MM.1S (cell line): ENCODE measurements at regions not wholly inside any gene's neighbourhood (a gene's known extent, or its start where the extent isn't known, plus 50 kb on each side); places are given as distances from the start of the nearest gene placed in this dataset.

Source experiments
- DNase-seq: peaks from one replicate; pipeline ENCODE4 v3.0.0-alpha.2; 2015
- H2AFZ ChIP-seq: fragments of 300-600 bp; sonication (generic); 2 replicates; pipeline ENCODE4 v1.6.0; 2016; ENCODE audit warnings: antibody characterized with exemption, low read length
- H3F3A ChIP-seq: fragments of 300-600 bp; sonication (generic); 2 replicates; pipeline ENCODE4 v1.6.1; 2016; ENCODE audit warnings: mild to moderate bottlenecking, antibody characterized with exemption, low read length, moderate library complexity, mixed read lengths; ENCODE audit not compliant: insufficient read depth
- H3K27ac ChIP-seq: fragments of 300-600 bp; sonication (generic); 2 replicates; pipeline ENCODE4 v1.5.1; 2016; ENCODE audit warnings: mild to moderate bottlenecking, low read length
- H3K27me3 ChIP-seq: fragments of 300-600 bp; sonication (generic); replicated peaks from 2 replicates; pipeline ENCODE4 v1.6.0; 2016; ENCODE audit warnings: low read length; ENCODE audit not compliant: insufficient read depth
- H3K36me3 ChIP-seq: fragments of 300-600 bp; sonication (generic); replicated peaks from 2 replicates; pipeline ENCODE4 v1.6.1; 2016; ENCODE audit warnings: mild to moderate bottlenecking, low read length, mixed read lengths; ENCODE audit not compliant: insufficient read depth
- H3K4me1 ChIP-seq: fragments of 300-600 bp; sonication (generic); 2 replicates; pipeline ENCODE4 v1.6.1; 2016; ENCODE audit warnings: low read length, mixed read lengths
- H3K4me2 ChIP-seq: fragments of 300-600 bp; sonication (generic); 2 replicates; pipeline ENCODE4 v1.6.0; 2016; ENCODE audit warnings: low read depth, low read length
- H3K4me3 ChIP-seq: fragments of 300-600 bp; sonication (generic); 2 replicates; pipeline ENCODE4 v1.5.1; 2016; ENCODE audit warnings: low read length, mixed read lengths
- H3K79me2 ChIP-seq: fragments of 300-600 bp; sonication (generic); 2 replicates; pipeline ENCODE4 v1.6.1; 2016; ENCODE audit warnings: mixed run types, low read length, mixed read lengths
- H3K9ac ChIP-seq: fragments of 300-600 bp; sonication (generic); 2 replicates; pipeline ENCODE4 v1.6.1; 2016; ENCODE audit warnings: low read length, mixed read lengths
- H3K9me2 ChIP-seq: fragments of 300-600 bp; sonication (generic); replicated peaks from 2 replicates; pipeline ENCODE4 v1.6.1; 2016; ENCODE audit warnings: mild to moderate bottlenecking, low read length, mixed read lengths; ENCODE audit not compliant: insufficient read depth
- H3K9me3 ChIP-seq: fragments of 300-600 bp; sonication (generic); replicated peaks from 2 replicates; pipeline ENCODE4 v1.6.1; 2016; ENCODE audit warnings: mild to moderate bottlenecking, low read length, mixed read lengths; ENCODE audit not compliant: insufficient read depth
- H4K20me1 ChIP-seq: fragments of 300-600 bp; sonication (generic); 2 replicates; pipeline ENCODE4 v1.6.1; 2016; ENCODE audit warnings: mild to moderate bottlenecking, low read length, moderate library complexity, mixed read lengths; ENCODE audit not compliant: insufficient read depth
- CTCF ChIP-seq: fragments of 300-600 bp; sonication (generic); IDR thresholded peaks from 2 replicates; pipeline ENCODE4 v1.5.1; 2016; ENCODE audit warnings: antibody characterized with exemption, low read length, mixed read lengths
- EZH2 ChIP-seq: fragments of 300-600 bp; sonication (generic); optimal IDR thresholded peaks from 2 replicates; pipeline ENCODE3; 2017; ENCODE audit warnings: low read depth, mild to moderate bottlenecking, antibody characterized with exemption, low read length, mixed read lengths
- EZH2phosphoT487 ChIP-seq: fragments of 300-600 bp; sonication (generic); IDR thresholded peaks from 2 replicates; pipeline ENCODE4 v1.6.1; 2018; ENCODE audit warnings: antibody characterized with exemption, low read length

- H3K36me3 ChIP-seq = no peaks in the 10 kb centered on the region
- no peaks in the 10 kb centered on the region for H4K20me1 ChIP-seq
- TF ChIP-seq CTCF = no peak
- TF ChIP-seq EZH2 = no peak
- no peak for TF ChIP-seq EZH2phosphoT487
- H3K4me3 ChIP-seq = no peak overlapping the region
- peaks cover 16% of the 10 kb centered on the region; the same call in 1 of the 2 replicates for H3K4me1 ChIP-seq
- no peaks in the 10 kb centered on the region for H3K9me3 ChIP-seq
- H3K79me2 ChIP-seq = no peaks in the 10 kb centered on the region
- H2AFZ ChIP-seq = no peak overlapping the region
- H3K27me3 ChIP-seq = no peaks in the 10 kb centered on the region
- H3F3A ChIP-seq = no peaks in the 10 kb centered on the region; the same call in 1 of the 2 replicates
- no peaks in the 10 kb centered on the region for H3K9me2 ChIP-seq
- H3K4me2 ChIP-seq = peak overlapping the region; percentile 40; the same call in 1 of the 2 replicates
- peak; percentile 52 for DNase-seq
- H3K9ac ChIP-seq = no peak overlapping the region
- no peak overlapping the region for H3K27ac ChIP-seq
Measured at GRCh38 chr9:118987167-118987566, 382.1 kb downstream of the BRINP1 start.

DNA sequence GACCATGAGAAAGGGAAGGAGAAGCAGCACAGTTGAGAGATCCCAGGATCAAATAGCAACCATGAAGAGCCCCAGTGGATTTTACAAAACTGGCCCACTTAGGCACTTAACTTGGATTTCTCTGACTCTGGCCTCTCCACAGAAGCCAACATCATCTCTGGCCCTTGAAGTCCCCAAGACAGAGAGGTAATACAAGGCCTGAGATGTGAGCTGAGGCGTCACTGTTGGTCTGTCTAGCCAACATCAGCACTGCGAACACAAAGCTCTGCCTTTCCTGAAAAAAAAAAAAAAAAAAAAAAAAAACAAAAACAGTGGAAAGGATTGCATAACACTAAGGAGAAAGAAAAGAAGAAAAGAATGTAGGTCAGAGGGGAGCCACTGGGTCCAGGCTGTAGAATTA lies 378.3 kb downstream of the BRINP1 start:
- H3K36me3 ChIP-seq = no peaks in the 10 kb centered on the region
- H3K4me1 ChIP-seq = peaks cover 16% of the 10 kb centered on the region; the same call in 1 of the 2 replicates
- no peak overlapping the region for H3K9ac ChIP-seq
- H2AFZ ChIP-seq = no peak overlapping the region
- no peaks in the 10 kb centered on the region; the same call in 1 of the 2 replicates for H3F3A ChIP-seq
- no peaks in the 10 kb centered on the region for H3K9me2 ChIP-seq
- no peaks in the 10 kb centered on the region for H4K20me1 ChIP-seq
- H3K79me2 ChIP-seq = no peaks in the 10 kb centered on the region
- TF ChIP-seq EZH2 (no peak), EZH2phosphoT487 (no peak), CTCF (no peak)
- DNase-seq = no peak
- H3K27ac ChIP-seq = no peak overlapping the region
- H3K4me3 ChIP-seq = no peak overlapping the region
- no peaks in the 10 kb centered on the region for H3K9me3 ChIP-seq
- no peak overlapping the region for H3K4me2 ChIP-seq
- no peaks in the 10 kb centered on the region for H3K27me3 ChIP-seq

DNA sequence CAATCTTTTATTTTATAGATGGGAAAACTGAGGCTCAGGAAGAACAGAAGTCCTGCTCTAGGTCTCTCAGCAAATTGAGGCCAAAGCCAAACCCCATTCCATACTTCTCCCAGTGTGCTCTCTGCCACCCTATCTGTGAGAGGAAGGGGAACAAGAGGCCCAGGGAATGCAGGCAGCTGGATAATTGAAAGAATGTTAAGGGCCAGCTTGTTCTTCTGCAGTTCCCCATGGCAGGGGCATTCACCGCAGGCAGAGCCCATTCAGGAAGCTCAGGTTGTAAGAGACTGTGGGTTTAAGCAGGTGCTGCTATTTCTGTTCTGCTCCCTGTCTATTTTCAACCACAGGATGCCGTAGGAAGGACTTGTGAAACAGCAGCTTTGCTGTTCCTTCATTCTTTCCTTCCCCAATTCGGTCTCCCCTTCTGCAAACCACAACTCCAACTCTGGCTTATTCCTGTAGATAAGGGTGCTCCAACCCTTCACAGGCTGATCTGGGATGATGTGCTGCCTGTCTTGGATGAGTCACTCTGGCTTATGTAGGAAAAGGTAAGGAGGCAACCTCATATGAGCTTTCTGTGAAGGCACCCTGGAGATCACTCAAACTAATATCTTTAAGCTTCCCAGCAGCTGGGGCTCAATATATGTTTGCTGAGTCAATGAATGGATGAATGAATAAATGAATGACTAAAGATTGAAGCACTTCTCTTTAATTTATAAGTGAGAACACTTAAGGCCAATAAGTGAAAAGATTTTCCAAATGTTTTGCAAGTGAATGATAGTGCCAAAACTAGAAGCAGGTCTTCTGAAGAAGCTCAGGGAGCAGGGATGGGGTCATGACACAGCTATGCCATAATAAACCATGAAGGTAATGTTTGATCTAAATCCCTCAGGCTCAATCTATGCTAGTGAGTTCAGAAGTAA lies 377.6 kb downstream of the BRINP1 start:
- TF ChIP-seq EZH2 (no peak), EZH2phosphoT487 (no peak), CTCF (no peak)
- Histone ChIP-seq H3F3A (no peaks in the 10 kb centered on the region; the same call in 1 of the 2 replicates), H3K9me2 (no peaks in the 10 kb centered on the region)

More for the DNA sequence above, 377.6 kb downstream of the BRINP1 start:
- H3K79me2 ChIP-seq = no peaks in the 10 kb centered on the region
- no peak overlapping the region for H2AFZ ChIP-seq
- H3K4me2 ChIP-seq = no peak overlapping the region
- H3K4me1 ChIP-seq = peaks cover 15% of the 10 kb centered on the region; the same call in 1 of the 2 replicates
- H3K9ac ChIP-seq = no peak overlapping the region
- H4K20me1 ChIP-seq = no peaks in the 10 kb centered on the region
- no peak overlapping the region for H3K4me3 ChIP-seq
- H3K27ac ChIP-seq = no peak overlapping the region
- H3K27me3 ChIP-seq = no peaks in the 10 kb centered on the region
- DNase-seq = no peak
- no peaks in the 10 kb centered on the region for H3K9me3 ChIP-seq
- H3K36me3 ChIP-seq = no peaks in the 10 kb centered on the region
